ENCODE measurements at regions not wholly inside any gene's neighbourhood (a gene's known extent, or its start where the extent isn't known, plus 50 kb on each side); places are given as distances from the start of the nearest gene placed in this dataset.

- TF ChIP-seq CTCF (IDR thresholded peaks at IDR 0.05) (no peak), POLR2A (IDR thresholded peaks at IDR 0.05) (no peak)
Observed at GRCh38 chr9:106576232-106576760, 286.7 kb upstream of the ZNF462 start.

Data from lower leg skin (tissue), 3 donors.